SK-N-SH treated with all-trans-retinoic acid at 6 μM for 48 hours (cell line): ENCODE measurements at regions not wholly inside any gene's neighbourhood (a gene's known extent, or its start where the extent isn't known, plus 50 kb on each side); places are given as distances from the start of the nearest gene placed in this dataset.

Experiments
- ATAC-seq: fragments of 200-7000 bp; cut with Tn5 transposase; 3 replicates; pipeline ENCODE4 v1.9.1; 2020; ENCODE audit warnings: mild to moderate bottlenecking, moderate library complexity
- ARNTL ChIP-seq: fragments of 450-650 bp; formaldehyde crosslinking; IDR thresholded peaks from 2 replicates; pipeline ENCODE4 v1.5.0; 2020; ENCODE audit warnings: low read depth, mild to moderate bottlenecking, moderate library complexity, borderline replicate concordance
- BACH2 ChIP-seq: fragments of 250-450 bp; sonication (Bioruptor Pico); IDR thresholded peaks from 2 replicates; pipeline ENCODE4 v1.9.0; 2021; ENCODE audit warnings: mild to moderate bottlenecking, borderline replicate concordance
- CREB5 ChIP-seq: fragments of 250-450 bp; sonication (Bioruptor Pico); IDR thresholded peaks from 2 replicates; pipeline ENCODE4 v1.5.1; 2020; ENCODE audit warnings: low read depth, mild to moderate bottlenecking, moderate library complexity
- CSDC2 ChIP-seq: fragments of 250-450 bp; sonication (Bioruptor Pico); IDR thresholded peaks from 2 replicates; pipeline ENCODE4 v1.5.0; 2020; ENCODE audit warnings: mild to moderate bottlenecking, moderate library complexity
- ESRRG ChIP-seq: fragments of 250-450 bp; sonication (Bioruptor Pico); IDR thresholded peaks from 2 replicates; pipeline ENCODE4 v1.6.1; 2021; ENCODE audit warnings: mild to moderate bottlenecking
- GLIS3 ChIP-seq: fragments of 250-450 bp; sonication (Bioruptor Pico); IDR thresholded peaks from 2 replicates; pipeline ENCODE4 v1.5.0; 2020; ENCODE audit warnings: mild to moderate bottlenecking, moderate library complexity
- ISL1 ChIP-seq: fragments of 250-450 bp; sonication (Bioruptor Pico); IDR thresholded peaks from 2 replicates; pipeline ENCODE4 v2.1.2; 2022; ENCODE audit warnings: mild to moderate bottlenecking, moderate library complexity
- OSR1 ChIP-seq: fragments of 250-450 bp; sonication (Bioruptor Pico); IDR thresholded peaks from 2 replicates; pipeline ENCODE4 v1.8.0; 2022; ENCODE audit warnings: moderate library complexity, mild to moderate bottlenecking, inconsistent platforms
- PATZ1 ChIP-seq: fragments of 250-450 bp; sonication (Bioruptor Pico); IDR thresholded peaks from 2 replicates; pipeline ENCODE4 v1.8.0; 2020; ENCODE audit warnings: mild to moderate bottlenecking, moderate library complexity, borderline replicate concordance
- POU6F1 ChIP-seq: fragments of 250-450 bp; sonication (Bioruptor Pico); IDR thresholded peaks from 2 replicates; pipeline ENCODE4 v1.8.0; 2021; ENCODE audit warnings: low read depth, mild to moderate bottlenecking, moderate library complexity, borderline replicate concordance
- RARB ChIP-seq: fragments of 250-450 bp; sonication (Bioruptor Pico); IDR thresholded peaks from 2 replicates; pipeline ENCODE4 v1.8.0; 2021; ENCODE audit warnings: mild to moderate bottlenecking, moderate library complexity
- SNAI2 ChIP-seq: fragments of 250-450 bp; sonication (Bioruptor Pico); IDR thresholded peaks from 2 replicates; pipeline ENCODE4 v1.5.0; 2020; ENCODE audit warnings: mild to moderate bottlenecking, moderate library complexity
- TCF4 ChIP-seq: fragments of 250-450 bp; sonication (Bioruptor Pico); IDR thresholded peaks from 2 replicates; pipeline ENCODE4 v1.8.0; 2021; ENCODE audit warnings: mild to moderate bottlenecking, moderate library complexity, borderline replicate concordance
- TOX ChIP-seq: fragments of 250-450 bp; sonication (Bioruptor Pico); IDR thresholded peaks from 2 replicates; pipeline ENCODE4 v1.8.0; 2021; ENCODE audit warnings: mild to moderate bottlenecking, moderate library complexity, borderline replicate concordance
- TSHZ2 ChIP-seq: fragments of 250-450 bp; sonication (Bioruptor Pico); IDR thresholded peaks from 2 replicates; pipeline ENCODE4 v1.5.0; 2020; ENCODE audit warnings: mild to moderate bottlenecking, moderate library complexity
- ZC3H10 ChIP-seq: fragments of 250-450 bp; sonication (Bioruptor Pico); IDR thresholded peaks from 2 replicates; pipeline ENCODE4 v1.5.1; 2021; ENCODE audit warnings: mild to moderate bottlenecking, moderate library complexity
- ZFP3 ChIP-seq: fragments of 250-450 bp; sonication (Bioruptor Pico); IDR thresholded peaks from 2 replicates; pipeline ENCODE4 v1.5.0; 2020; ENCODE audit warnings: mild to moderate bottlenecking, moderate library complexity
- ZFP30 ChIP-seq: fragments of 450-650 bp; formaldehyde crosslinking; IDR thresholded peaks from 2 replicates; pipeline ENCODE4 v1.5.0; 2022; ENCODE audit warnings: mild to moderate bottlenecking, moderate library complexity
- ZNF565 ChIP-seq: fragments of 450-650 bp; formaldehyde crosslinking; conservative IDR thresholded peaks from 2 replicates; pipeline ENCODE4 v1.5.0; 2020; ENCODE audit warnings: low read depth, mild to moderate bottlenecking, moderate library complexity
- ZNF70 ChIP-seq: fragments of 450-650 bp; formaldehyde crosslinking; IDR thresholded peaks from 2 replicates; pipeline ENCODE4 v1.5.0; 2020; ENCODE audit warnings: mild to moderate bottlenecking, moderate library complexity

- TF ChIP-seq ZFP3 (no peak), SNAI2 (CRISPR knock-in tag) (no peak), ZC3H10 (CRISPR knock-in tag) (no peak), OSR1 (no peak), RARB (CRISPR knock-in tag) (no peak), PATZ1 (no peak), TSHZ2 (CRISPR knock-in tag) (no peak), ARNTL (no peak), ZFP30 (CRISPR knock-in tag) (no peak), BACH2 (no peak), TOX (CRISPR knock-in tag) (no peak), ZNF70 (CRISPR knock-in tag) (no peak), CSDC2 (CRISPR knock-in tag) (no peak), TCF4 (CRISPR knock-in tag) (no peak), ESRRG (CRISPR knock-in tag) (no peak), POU6F1 (CRISPR knock-in tag) (no peak), ZNF565 (CRISPR knock-in tag) (no peak), GLIS3 (no peak), ISL1 (CRISPR knock-in tag) (no peak)
- TF ChIP-seq, all 23 proteins: peak for 0
- ATAC-seq, result no peak
These were observed 68.2 kb upstream of the SHISAL1 start for GRCh38 chr22:44380756-44381486.

- no peak for ATAC-seq
- TF ChIP-seq CREB5 (no peak), BACH2 (no peak), ESRRG (CRISPR knock-in tag) (no peak), TSHZ2 (CRISPR knock-in tag) (no peak), SNAI2 (CRISPR knock-in tag) (no peak), POU6F1 (CRISPR knock-in tag) (no peak), ZNF70 (CRISPR knock-in tag) (no peak), OSR1 (no peak), TOX (CRISPR knock-in tag) (no peak), TCF4 (CRISPR knock-in tag) (no peak), ZFP3 (no peak), RARB (CRISPR knock-in tag) (no peak), PATZ1 (no peak), ISL1 (CRISPR knock-in tag) (no peak)
These were observed 67.3 kb upstream of the SHISAL1 start for GRCh38 chr22:44379817-44380755.
